KG1 (cell line): ENCODE measurements at regions not wholly inside any gene's neighbourhood (a gene's known extent, or its start where the extent isn't known, plus 50 kb on each side); places are given as distances from the start of the nearest gene placed in this dataset.
"Not testable (repeated sequence)": the region's sequence is repeated elsewhere in the genome, so short reads cannot be mapped to it uniquely, and the experiment has no call there.

Experiments
- DNase-seq: peaks from one replicate; lab custom pipeline; 2025; lab: John Stamatoyannopoulos, UW

- DNase-seq = not testable (repeated sequence)
Measured at GRCh38 chr10:56447613-56448012, 86.6 kb upstream of the ZWINT start.

GRCh38 chr10:56441337-56441736, 80.3 kb upstream of the ZWINT start:
- not testable (repeated sequence) for DNase-seq
